Kidney epithelial cell (primary cell): ENCODE measurements at regions not wholly inside any gene's neighbourhood (a gene's known extent, or its start where the extent isn't known, plus 50 kb on each side); places are given as distances from the start of the nearest gene placed in this dataset.

Source experiments
- DNase-seq: peaks from one replicate; pipeline ENCODE4 v3.0.0-alpha.2; 2010; ENCODE audit warnings: low read depth
- H3K27me3 ChIP-seq: 2 replicates; pipeline ENCODE4 v1.6.0; 2011; ENCODE audit warnings: low read length; ENCODE audit not compliant: control insufficient read depth, insufficient read depth
- H3K36me3 ChIP-seq: 2 replicates; pipeline ENCODE4 v1.5.1; 2011; ENCODE audit warnings: low read length; ENCODE audit not compliant: control insufficient read depth, insufficient read depth
- H3K4me3 ChIP-seq: 2 replicates; pipeline ENCODE4 v1.5.1; 2011; ENCODE audit warnings: low read depth, mild to moderate bottlenecking, control low read depth, low read length
- CTCF ChIP-seq: IDR thresholded peaks from 2 replicates; pipeline ENCODE4 v1.5.1; 2011; ENCODE audit warnings: mild to moderate bottlenecking, moderate library complexity, low read length, control low read depth, inconsistent platforms; ENCODE audit not compliant: insufficient read depth, poor library complexity, severe bottlenecking

- no peak for TF ChIP-seq CTCF
- Histone ChIP-seq H3K27me3 (no peaks in the 10 kb centered on the region), H3K36me3 (no peaks in the 10 kb centered on the region), H3K4me3 (no peak overlapping the region)
- no peak for DNase-seq
Observed at GRCh38 chr15:69784798-69785566, 312.7 kb downstream of the TLE3 start.

GRCh38 chr15:69786136-69786701 lies 311.5 kb downstream of the TLE3 start:
- no peak for TF ChIP-seq CTCF
- H3K36me3 ChIP-seq: no peaks in the 10 kb centered on the region
- DNase-seq: no peak
- no peak overlapping the region for H3K4me3 ChIP-seq
- no peaks in the 10 kb centered on the region for H3K27me3 ChIP-seq

GRCh38 chr15:69787791-69788190 lies 309.9 kb downstream of the TLE3 start:
- H3K27me3 ChIP-seq: no peaks in the 10 kb centered on the region
- DNase-seq: no peak
- TF ChIP-seq CTCF: no peak
- no peaks in the 10 kb centered on the region for H3K36me3 ChIP-seq
- H3K4me3 ChIP-seq: no peak overlapping the region

GRCh38 chr15:69789648-69790393 lies 307.9 kb downstream of the TLE3 start:
- no peak overlapping the region for H3K4me3 ChIP-seq
- no peaks in the 10 kb centered on the region for H3K27me3 ChIP-seq
- DNase-seq: no peak
- no peaks in the 10 kb centered on the region for H3K36me3 ChIP-seq
- no peak for TF ChIP-seq CTCF

GRCh38 chr15:69790632-69791031 lies 307.1 kb downstream of the TLE3 start:
- TF ChIP-seq CTCF: no peak
- Histone ChIP-seq H3K4me3 (no peak overlapping the region), H3K27me3 (no peaks in the 10 kb centered on the region), H3K36me3 (no peaks in the 10 kb centered on the region)
- no peak for DNase-seq

GRCh38 chr15:69792823-69793222 lies 304.9 kb downstream of the TLE3 start:
- H3K4me3 ChIP-seq: no peak overlapping the region
- no peak for DNase-seq
- no peaks in the 10 kb centered on the region for H3K36me3 ChIP-seq
- H3K27me3 ChIP-seq: no peaks in the 10 kb centered on the region
- TF ChIP-seq CTCF: no peak
